ENCODE measurements at regions not wholly inside any gene's neighbourhood (a gene's known extent, or its start where the extent isn't known, plus 50 kb on each side); places are given as distances from the start of the nearest gene placed in this dataset.

DNA sequence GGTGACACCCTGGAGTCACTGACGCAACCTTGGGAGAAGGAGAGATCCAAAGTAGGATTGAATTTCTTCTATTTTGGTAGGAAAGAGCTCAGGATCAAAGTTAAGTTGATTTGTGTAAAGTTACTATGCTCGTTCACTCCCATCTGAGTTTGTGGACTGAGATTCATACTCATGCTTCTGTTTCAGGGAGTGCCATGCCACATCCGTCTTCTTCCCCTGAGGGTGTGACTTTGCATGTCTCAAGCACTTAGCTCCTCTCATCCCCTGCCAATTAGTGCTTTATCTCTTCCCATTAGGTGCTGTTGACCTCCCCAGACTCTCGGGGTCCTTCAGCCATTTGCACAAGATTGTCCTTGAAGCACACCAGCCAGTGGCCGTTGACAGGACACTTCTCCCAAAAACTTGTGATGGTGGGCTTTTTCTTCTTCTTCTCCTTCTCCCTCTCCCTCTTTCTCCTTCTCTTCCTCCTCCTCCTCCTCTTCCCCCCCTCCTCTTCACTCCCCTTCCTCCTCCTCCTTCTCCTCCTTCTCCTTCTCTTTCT is 232.2 kb upstream of the KLF4 start:
- H3K9me3 ChIP-seq = no peaks in the 10 kb centered on the region
- H3K4me3 ChIP-seq = no peak overlapping the region
- DNase-seq (no peak), ATAC-seq (no peak)
- H3K36me3 ChIP-seq = no peaks in the 10 kb centered on the region
- no peak overlapping the region for H3K27ac ChIP-seq
- WGBS (ENCODE audit: insufficient coverage, low coverage, low lambda C conversion rate, missing lambda C conversion rate) = 47% methylated on average over 4 of the region's 5 CpGs
- no peaks in the 10 kb centered on the region for H3K4me1 ChIP-seq
- intact Hi-C loops (cut with DNase I) = no loop called here
- TF ChIP-seq POLR2A (IDR thresholded peaks at IDR 0.05) (no peak), CTCF (IDR thresholded peaks at IDR 0.05) (no peak)
- H3K27me3 ChIP-seq = no peaks in the 10 kb centered on the region

- no peaks in the 10 kb centered on the region for H3K36me3 ChIP-seq
- WGBS (ENCODE audit: insufficient coverage, low coverage, low lambda C conversion rate, missing lambda C conversion rate) = 60% methylated on average over 2 of the region's 2 CpGs
- ATAC-seq (peak in 2 of 4 donors; percentile 38 to 51), DNase-seq (no peak)
- no peaks in the 10 kb centered on the region for H3K4me1 ChIP-seq
- intact Hi-C loops (cut with DNase I) = no loop called here
- no peak overlapping the region for H3K27ac ChIP-seq
- H3K9me3 ChIP-seq = no peaks in the 10 kb centered on the region
- TF ChIP-seq CTCF (IDR thresholded peaks at IDR 0.05) (no peak), POLR2A (IDR thresholded peaks at IDR 0.05) (no peak)
- no peaks in the 10 kb centered on the region for H3K27me3 ChIP-seq
- no peak overlapping the region for H3K4me3 ChIP-seq
Observed at GRCh38 chr9:107720501-107720900, 230.9 kb upstream of the KLF4 start.

DNA sequence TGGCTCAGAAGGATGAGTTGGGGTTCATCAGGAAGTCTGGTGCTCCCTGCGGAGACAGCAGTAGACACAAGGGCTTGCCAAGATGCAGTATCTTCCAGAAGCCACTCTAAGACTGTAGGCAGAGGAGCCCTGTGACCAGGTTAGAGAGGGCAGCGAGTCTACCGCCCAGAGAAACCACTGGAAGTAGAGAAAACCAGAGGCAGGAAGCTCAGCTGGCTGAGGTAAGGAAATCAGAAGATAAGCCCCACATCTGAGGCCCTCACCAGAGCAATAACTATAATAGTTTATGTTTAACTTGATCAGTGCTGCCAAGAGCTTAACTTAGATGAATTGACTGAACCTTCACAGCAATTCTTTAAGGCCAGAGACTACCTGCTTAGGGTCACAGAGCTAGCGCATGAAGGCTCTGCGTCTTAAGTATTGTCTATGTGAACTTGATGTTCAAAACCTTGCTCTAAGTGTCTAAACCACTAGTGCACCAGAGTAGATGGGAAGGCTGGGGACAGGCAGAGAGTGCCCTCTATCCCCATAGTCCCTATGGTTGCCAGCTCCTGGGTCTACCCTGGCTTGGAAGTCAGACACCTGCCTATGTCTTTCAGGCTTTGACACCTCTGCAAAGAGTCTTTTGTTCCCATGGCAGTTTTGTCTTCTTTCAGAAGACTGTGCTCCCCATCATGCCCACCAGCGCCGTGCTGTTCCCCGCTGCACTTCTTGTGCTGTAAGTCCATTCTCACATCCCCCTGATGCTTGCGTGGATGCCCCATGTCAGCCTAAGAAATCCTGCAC is 228.2 kb upstream of the KLF4 start:
- ATAC-seq (peak in 1 of 4 donors; percentile 22), DNase-seq (no peak)
- H3K27ac ChIP-seq = no peak overlapping the region
- H3K27me3 ChIP-seq = no peaks in the 10 kb centered on the region
- intact Hi-C loops (cut with DNase I) = no loop called here
- H3K9me3 ChIP-seq = no peaks in the 10 kb centered on the region
- H3K4me3 ChIP-seq = no peak overlapping the region
- TF ChIP-seq CTCF (IDR thresholded peaks at IDR 0.05) = no peak
- no peak for TF ChIP-seq POLR2A (IDR thresholded peaks at IDR 0.05)
- WGBS (ENCODE audit: insufficient coverage, low coverage, low lambda C conversion rate, missing lambda C conversion rate) = 76% methylated on average over 8 of the region's 9 CpGs
- H3K36me3 ChIP-seq = no peaks in the 10 kb centered on the region
- H3K4me1 ChIP-seq = no peaks in the 10 kb centered on the region

GRCh38 chr9:107715740-107716139 is 226.2 kb upstream of the KLF4 start:
- 65% methylated on average over 2 of the region's 4 CpGs for WGBS (ENCODE audit: insufficient coverage, low coverage, low lambda C conversion rate, missing lambda C conversion rate)

More at GRCh38 chr9:107715740-107716139, 226.2 kb upstream of the KLF4 start:
- Histone ChIP-seq H3K27me3 (no peaks in the 10 kb centered on the region), H3K4me3 (no peak overlapping the region), H3K4me1 (no peaks in the 10 kb centered on the region), H3K36me3 (no peaks in the 10 kb centered on the region), H3K9me3 (no peaks in the 10 kb centered on the region), H3K27ac (no peak overlapping the region)
- ATAC-seq = no peak
- intact Hi-C loops (cut with DNase I) = no loop called here
- TF ChIP-seq CTCF (IDR thresholded peaks at IDR 0.05) = no peak
- TF ChIP-seq POLR2A (IDR thresholded peaks at IDR 0.05) = no peak
- no peak for DNase-seq

All from right lobe of liver (tissue), 6 donors.